GM19239 (cell line): ENCODE measurements at regions not wholly inside any gene's neighbourhood (a gene's known extent, or its start where the extent isn't known, plus 50 kb on each side); places are given as distances from the start of the nearest gene placed in this dataset.

Source experiments
- DNase-seq: peaks from one replicate; pipeline ENCODE4 v3.0.0; 2011; ENCODE audit warnings: low spot score; ENCODE audit not compliant: insufficient read length
- FAIRE-seq: peaks from 2 replicates; lab custom pipeline; 2011; peaks lifted over from hg19 to GRCh38; lab: Jason Lieb, UNC

DNA sequence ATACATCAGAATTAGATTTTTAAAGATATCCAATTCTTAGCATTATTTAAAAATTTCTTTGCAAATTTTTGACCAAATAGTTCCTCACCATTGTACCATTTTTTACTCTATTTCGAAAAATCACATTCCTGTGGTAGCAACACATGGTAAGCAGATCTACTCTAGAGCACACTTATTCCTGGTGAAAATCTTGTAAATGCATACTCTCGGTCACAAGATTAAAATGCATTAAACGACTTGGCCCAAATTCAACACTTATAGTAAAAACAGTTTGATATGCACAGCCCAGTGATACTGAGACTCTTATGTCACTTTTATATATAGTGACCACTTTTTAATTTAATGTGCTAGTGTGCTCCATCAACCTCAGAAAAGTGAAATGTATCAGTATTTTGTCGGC, 208.8 kb upstream of the TARS1 start:
- DNase-seq (no peak), FAIRE-seq (no peak)

DNA sequence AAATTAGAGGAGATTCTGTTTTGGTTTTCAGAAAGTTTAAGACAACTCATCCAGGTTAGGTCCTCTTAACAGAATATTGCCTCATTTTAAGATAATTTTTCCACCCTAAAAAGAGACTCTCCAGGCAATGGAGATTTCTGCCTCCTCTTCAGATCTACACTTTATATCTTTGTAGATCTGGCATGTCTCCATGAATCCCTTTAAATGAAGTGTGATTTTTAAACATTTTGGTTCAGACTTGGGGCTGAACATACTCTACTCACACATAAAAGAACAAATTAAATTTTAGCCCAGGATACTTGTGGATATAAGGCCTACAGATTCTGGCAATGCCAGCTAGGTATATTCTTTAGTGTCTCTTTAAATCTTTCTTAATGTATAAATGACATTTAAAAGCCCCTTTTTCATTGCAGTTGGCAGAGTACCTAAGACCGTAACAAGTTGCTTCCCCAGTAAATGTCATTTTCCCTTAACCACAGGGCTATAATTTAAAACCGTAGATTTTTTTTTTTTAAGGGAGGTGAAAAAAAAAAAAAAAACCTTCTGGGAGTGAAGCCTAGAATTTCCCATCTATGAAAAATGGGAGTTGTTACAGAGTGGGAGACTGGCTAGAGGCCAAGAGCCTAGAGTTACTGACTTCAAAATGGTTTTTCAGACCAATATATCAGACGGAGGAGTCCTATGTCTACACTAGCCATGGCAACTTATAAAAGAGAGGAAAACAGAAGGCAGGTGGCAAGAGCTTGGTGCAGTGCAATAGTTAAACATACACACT, 207.8 kb upstream of the TARS1 start:
- DNase-seq (no peak), FAIRE-seq (no peak)

DNA sequence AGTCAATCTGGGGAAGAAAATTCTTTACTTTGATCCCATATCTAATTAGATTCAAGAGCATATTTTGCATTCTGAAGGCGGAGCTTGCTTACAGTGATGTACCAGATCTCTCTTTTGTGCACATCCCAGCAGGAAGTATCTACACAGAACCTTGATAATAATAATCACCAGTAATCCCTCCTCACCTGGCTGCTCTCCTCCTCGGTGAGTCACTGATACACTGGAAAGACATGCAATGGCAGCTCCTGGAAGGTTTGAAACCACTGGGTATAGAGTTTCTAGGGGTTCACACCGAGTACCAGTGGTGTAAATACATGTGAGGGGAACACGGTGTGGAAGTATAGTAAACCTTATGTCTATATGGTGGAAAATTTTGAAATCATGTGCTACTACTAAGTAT, 205.5 kb upstream of the TARS1 start:
- no peak for DNase-seq
- no peak for FAIRE-seq

DNA sequence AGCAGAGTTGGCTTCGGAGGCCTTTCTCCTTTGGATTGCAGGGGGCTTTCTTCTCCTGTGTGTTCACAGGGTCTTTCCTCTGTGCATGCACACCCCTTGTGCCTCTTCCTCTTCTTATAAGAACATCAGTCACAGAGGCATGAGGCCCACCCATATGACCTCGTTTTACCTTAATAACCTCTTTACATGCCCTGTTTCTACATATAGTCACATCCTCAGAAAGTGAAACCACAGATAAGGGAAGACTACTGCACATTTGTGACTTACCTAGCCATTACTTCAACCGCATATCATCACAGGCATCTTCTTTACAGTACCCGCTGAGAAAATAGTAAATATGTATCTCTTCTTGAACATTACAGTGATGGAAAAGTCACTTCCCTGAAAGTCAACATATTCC, 204.9 kb upstream of the TARS1 start:
- no peak for FAIRE-seq

DNA sequence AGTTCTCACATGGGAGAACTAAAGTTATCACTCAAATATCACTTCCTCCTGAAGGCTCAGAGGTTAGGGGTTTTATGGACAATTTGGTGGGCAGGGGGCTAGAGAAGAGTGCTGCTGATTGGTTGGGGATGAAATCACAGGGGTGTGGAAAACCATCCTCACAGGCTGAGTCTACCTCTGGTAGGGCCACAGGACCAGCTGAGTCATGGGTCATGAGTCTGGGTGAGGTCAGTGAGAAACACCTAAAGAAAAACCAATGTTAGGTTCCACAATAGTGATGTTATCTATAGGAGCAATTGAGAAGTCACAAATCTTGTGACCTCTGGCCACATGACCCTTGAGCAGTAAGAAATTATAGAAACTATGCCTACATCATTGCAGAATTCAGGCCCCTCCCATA, 203.3 kb upstream of the TARS1 start:
- FAIRE-seq (no peak), DNase-seq (no peak)

More for the DNA sequence above, 204.9 kb upstream of the TARS1 start:
- no peak for DNase-seq

DNA sequence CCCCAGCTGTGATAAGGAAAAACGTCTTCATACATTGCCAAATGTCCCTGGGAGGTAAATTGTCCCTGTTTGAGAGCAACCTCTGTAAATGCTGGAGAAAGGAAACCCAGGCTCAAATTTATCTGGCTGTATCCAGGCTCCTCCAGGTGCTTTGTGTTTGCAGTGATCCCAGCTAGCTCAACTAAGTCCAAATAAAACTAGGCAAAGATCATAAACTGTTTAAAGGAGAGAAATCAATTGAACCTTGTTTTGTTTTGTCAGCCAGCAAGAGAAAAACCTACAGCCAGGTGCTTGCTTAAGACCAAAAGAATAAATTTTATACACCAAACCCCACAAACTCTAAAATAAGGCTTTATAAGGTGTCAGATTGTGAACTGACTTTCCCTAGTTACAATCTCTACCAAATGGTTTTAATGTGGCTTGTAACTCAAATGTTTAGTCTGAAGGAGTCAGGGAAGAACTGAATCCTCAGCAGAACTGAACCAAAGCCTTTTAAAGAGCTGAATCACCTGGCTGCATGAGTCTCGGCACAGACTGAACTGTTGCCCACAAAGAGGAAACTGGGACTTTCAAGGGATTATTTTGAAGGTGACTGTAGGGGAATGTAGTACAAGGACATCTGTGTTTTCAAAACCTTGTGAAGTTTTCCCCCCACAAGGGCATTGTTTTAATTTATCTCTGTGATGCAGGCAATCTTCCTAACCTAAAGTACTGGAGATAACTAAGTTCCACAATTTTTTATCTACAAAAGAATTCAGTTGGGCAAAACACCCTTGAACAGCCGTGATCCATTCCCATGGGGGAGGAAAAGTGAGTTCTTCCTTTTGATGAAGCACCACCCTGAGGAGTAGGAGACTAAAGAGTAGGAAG, 201.7 kb upstream of the TARS1 start:
- FAIRE-seq (no peak), DNase-seq (no peak)

DNA sequence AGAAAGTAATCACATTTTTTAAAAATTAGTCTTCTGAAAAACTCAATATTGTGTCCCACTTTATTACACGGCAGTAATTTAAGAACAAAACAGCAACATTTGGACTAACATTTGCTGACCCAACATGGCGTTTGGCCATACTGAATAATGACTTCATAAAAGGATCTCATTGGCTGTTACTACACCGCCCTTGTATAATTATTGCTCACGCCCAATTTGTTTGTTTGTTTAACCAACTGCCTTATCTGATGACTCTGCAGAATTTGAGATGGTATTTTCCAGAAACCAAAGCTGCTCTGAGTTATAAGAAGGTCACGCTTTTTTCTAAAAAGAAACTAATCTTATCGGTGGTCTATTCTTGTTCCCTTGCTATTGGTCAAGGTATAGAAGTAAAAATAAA, 200.2 kb upstream of the TARS1 start:
- no peak for DNase-seq
- FAIRE-seq: no peak

DNA sequence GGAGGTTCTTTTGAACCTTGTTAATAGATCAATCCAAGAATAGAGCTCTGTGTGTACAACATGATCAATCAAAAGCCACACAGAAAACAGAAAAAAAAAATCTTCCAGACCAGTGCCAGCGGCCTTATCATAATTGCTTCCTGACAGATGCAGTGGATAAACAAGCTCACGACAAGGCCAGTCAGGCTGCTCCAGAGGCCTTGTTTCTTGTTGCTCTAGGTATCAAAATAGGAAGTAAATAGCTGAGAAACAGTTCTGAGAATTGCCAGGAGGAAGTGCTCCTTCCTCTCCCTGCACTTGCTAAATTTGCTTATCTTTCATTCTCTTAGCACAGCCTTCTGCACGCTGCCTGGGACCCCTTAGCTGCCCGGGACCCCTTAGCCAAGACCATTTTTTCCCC, 199.0 kb upstream of the TARS1 start:
- DNase-seq (no peak), FAIRE-seq (no peak)

DNA sequence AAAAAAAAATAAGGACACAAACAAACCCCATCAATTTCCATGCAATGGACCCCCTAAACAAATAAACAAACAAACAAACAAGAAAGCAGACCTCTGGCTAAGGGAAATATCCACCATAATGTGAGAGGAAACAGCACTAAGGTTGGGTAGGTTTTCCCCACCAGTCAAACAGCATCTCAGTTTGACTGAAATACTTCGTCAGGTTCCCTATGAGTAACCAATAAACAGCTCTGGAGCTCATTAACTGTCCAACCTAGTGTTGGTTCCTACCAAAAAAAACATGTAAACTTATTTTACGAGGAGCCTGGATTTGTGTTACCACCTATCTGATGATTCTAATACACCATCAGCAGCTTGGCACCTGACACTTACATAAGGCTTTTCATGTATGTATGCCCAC, 198.5 kb upstream of the TARS1 start:
- no peak for FAIRE-seq
- no peak for DNase-seq

DNA sequence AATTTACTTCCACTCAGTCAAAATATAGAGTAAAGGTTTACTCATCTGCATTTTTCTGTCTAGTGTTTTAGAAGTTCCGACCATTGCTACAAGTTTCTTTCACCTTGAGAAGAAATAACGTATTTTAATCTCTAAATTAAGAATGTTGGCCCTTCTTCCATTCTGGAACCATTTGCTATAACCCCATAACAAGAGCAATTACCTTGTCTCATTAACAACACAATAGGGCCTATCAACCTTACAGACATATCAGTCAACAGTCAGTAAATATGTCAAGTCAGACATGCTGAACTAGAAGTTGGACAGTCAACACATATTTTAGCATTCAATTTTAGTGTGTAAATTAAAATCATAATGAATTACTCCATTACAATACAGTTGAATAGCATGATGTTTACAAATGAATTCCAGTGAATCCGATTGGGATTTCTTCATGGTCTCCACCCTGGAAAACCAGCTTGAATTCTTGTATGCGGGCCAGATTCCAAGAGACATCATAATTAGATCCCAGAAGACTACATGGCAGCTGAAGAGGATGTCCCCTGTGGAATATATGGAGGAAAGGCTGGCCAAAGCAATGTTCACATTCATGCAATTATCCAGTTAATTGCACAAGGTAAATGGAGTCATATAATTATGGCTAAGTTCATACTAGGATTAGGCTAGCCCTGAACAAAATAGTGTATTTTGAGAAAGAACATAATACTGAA, 196.2 kb upstream of the TARS1 start:
- FAIRE-seq (no peak), DNase-seq (no peak)

DNA sequence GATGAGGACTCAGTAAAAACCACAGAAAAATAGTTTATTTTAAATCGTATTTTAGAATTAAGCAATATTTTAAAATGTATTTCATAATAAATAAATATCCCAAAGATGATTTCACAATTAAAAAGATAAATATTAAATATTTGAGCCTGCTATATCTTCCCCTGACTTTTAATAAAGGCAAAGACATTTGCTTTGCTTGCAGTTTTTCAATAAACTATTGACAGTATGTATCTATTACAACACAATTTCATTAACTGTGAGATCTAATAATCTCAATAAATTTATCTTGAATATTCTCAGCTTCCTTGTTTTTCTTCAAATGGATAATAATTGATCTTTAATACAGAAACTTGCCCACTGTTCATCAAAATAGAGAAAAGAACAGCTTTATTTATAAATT, 186.2 kb upstream of the TARS1 start:
- DNase-seq (no peak), FAIRE-seq (no peak)

DNA sequence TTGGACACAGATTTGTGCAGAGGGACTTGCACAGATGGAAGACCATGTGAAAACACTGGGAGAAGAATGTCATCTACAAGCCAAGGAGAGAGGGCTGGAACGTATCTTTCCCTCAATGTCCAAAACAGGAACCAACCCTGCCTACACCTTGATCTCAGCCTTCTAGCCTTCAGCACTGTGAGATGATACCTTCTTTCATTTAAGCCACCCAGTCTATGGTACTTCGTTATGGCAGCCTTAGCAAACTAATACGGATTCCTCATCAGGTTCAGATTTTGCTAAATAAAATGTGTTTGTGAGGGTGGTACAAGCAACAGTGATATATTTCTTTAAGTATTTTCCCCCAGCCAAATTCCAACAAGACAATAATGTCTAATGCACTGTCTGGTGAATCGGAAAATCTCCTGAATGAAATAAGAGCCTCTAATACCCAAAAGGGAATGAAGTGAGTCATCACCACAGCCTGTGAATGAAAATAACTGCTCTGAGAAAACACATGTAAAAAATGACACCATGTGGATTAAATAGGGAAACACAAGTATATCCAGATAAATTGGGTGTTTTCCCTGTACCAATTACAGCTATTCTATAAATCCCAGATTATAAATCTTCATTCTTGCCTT, 182.8 kb upstream of the TARS1 start:
- FAIRE-seq: no peak
- no peak for DNase-seq

DNA sequence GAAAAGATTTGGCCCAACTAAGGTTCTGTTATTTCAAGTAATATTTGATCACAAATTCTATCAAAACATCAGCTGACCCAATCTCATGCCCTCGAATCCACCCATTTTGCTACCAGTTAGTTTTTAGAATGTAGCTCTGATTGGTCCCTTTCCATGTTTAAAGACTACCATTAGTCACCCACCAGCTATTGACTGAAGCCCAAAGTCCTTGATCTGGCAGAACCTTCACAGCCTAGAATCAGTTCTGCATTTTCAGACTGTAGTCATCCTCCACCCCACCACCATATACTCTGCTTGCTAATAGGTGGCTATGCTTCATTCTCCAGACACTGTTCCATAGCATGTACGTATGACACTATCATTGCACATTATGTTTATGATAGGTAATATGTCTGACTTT, 182.2 kb upstream of the TARS1 start:
- DNase-seq: no peak
- no peak for FAIRE-seq

DNA sequence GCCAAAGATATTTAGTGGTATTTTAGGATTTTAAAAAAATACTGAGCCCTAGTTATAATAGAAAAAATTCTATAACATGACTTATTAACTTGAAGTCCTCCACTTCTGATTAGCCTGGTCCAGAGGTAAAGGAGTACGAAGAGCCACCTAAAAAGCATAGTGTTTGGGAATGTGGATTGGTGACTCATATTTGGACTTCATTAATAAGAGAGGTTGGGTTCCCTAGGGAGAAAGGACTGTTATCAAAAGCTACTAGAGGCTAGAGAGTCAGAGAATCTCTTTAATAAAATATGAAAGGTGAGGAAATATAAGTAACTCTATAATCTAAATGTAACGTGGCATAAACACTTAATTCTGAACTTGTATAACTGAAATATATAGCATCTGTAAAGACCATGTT, 180.7 kb upstream of the TARS1 start:
- DNase-seq: no peak
- no peak for FAIRE-seq

DNA sequence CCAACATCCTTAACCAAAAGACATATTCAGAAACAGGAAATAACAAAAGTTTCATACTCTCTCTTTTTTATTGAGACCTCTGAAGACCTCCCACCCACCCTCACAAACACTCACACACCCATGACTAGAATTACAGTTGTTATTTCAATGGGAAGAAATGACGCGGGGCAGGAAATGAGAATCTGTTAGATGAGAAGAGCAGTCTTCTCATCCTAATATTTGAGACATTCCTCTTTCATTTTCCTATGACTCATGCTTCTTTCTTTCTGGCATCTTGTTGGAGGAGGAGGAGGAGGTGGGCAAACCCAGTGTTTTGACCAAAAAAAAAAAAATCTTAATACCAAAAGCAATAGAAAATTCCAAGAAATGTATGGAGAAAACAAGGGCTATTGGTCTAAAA, 179.5 kb upstream of the TARS1 start:
- no peak for DNase-seq
- no peak for FAIRE-seq

DNA sequence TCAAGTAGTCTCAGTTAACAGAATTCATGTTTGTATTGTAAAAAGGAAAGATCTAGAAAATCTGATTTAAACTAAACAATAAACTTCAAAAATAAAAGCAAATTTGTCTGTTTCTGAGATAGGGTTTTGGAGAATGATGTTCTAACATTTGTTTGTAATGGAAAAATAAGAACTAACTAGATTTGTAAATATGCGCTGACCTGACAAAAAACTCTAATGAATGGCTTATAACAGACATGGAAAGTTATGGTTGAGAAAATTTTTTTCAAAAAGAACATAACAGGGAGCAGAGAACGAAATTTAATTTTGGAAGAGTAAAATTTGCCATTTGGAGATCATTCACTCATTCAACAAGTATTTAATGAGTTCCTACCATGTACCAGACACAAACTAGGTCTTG, 179.0 kb upstream of the TARS1 start:
- no peak for FAIRE-seq
- DNase-seq: no peak

DNA sequence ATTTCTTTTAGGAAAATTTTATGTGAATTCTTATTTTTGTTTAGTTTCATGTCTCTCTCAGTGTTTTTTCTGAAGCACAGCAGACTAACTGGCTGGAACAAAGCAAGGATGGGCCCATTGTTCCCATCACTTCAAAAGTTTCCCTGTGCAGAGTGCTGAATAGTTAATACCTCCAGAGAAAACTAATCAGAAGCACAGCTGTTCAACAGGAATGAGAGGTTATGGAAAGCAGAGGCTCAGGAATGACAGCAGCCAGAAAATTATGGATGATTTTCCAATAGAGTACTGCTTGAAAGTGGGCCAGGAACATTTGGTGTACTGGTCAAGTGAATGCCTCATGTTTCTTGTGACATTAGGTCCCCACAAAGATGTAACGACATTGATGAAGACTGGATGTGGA, 173.0 kb upstream of the TARS1 start:
- FAIRE-seq (no peak), DNase-seq (no peak)

DNA sequence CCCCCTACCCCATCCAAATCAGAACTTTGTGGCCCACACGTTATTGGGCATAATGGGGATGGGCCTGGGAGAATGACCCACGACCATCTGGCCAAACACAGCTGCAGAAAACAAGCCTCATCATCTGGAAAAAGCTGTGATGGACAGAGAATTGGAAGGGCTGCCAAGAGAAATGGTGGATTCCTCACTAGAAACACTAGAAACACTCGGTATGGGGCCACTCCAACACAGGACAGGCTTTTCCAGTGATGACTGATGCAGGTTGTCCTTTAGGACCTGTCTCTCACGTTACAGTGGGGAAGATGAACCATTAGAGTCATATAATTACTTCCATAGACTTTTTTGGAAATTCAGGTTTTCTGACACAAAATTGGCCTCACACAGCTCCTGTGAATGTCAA, 172.4 kb upstream of the TARS1 start:
- DNase-seq: no peak
- no peak for FAIRE-seq

DNA sequence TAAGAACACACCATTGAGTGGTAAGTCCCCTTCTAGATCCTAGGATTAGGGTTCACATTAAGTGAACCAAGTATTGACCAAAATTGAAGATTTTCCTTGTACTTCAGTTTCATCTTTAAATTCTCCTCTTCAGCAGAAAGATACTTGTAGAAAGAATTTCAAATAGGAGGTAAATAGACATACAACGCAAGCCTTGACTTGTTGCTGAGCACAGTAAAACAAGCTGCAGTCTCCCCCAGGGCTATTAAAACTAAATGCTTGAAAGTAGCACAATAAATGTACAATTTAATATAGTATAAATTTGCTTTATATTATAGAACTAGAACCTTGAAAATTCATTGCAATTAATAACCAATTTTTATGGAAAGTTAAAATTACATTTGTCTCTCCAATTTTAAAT, 170.1 kb upstream of the TARS1 start:
- no peak for DNase-seq
- FAIRE-seq: no peak

DNA sequence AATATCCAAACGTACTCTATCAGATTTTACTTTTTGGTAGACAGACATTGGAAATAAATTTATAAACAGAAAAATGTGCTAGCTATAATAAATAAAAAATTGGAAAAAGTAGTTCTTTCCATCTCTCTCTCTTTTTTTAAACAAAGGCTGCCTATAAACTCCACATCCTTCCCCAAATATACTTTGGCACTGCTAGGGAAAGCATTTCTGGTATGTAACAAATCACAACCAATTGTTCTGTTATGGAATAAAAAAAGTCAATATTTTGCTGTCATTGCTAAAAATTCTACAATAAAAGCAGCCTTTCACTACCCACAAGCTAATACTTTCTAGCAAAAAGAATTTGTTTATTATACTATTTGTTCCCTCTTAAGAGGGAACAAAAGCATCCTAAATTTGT, 169.2 kb upstream of the TARS1 start:
- FAIRE-seq: no peak
- DNase-seq: no peak

DNA sequence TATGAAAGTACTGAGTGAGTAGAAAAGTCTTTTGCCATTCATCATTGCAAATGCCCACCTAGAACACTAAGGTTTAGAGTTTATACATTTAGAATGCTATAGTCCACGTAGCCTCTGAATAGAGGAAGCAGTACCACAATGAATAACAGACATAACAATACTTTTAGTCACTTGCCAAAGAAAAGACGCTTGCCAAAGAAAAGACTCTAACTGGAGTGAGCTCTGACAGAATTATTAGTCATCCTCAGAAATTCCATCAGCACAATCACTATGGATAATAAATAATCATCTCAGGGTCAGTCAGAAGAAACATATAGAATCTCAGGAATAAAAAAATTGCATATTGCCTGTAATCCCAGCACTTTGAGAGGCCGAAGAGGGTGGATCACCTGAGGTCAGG, 168.5 kb upstream of the TARS1 start:
- DNase-seq: no peak
- FAIRE-seq: no peak
